ENCODE measurements at regions not wholly inside any gene's neighbourhood (a gene's known extent, or its start where the extent isn't known, plus 50 kb on each side); places are given as distances from the start of the nearest gene placed in this dataset.

GRCh38 chr13:110010404-110011138, 224.2 kb upstream of the IRS2 start:
- Histone ChIP-seq H3K36me3 (no peaks in the 10 kb centered on the region), H3K4me3 (no peak overlapping the region), H3K27ac (replicated peaks in 1 of 4) (no peak overlapping the region), H3K4me1 (no peaks in the 10 kb centered on the region), H3K9me3 (no peaks in the 10 kb centered on the region), H3K27me3 (no peaks in the 10 kb centered on the region)
- 75% methylated on average over 5 of the region's 5 CpGs for WGBS
- TF ChIP-seq CTCF (IDR thresholded peaks at IDR 0.05), result no peak
- no peak for TF ChIP-seq POLR2A (IDR thresholded peaks at IDR 0.05; ENCODE audit: low read depth)
- TF ChIP-seq POLR2AphosphoS5 (IDR thresholded peaks at IDR 0.05), result no peak
- no peak for TF ChIP-seq EP300 (IDR thresholded peaks at IDR 0.05)
- intact Hi-C loops (cut with DNase I), result no loop called here
- no peak for DNase-seq (ENCODE audit: extremely low spot score)

GRCh38 chr13:110008816-110009215, 222.4 kb upstream of the IRS2 start:
- 73% methylated on average over 3 of the region's 3 CpGs for WGBS
- Histone ChIP-seq H3K4me1 (no peaks in the 10 kb centered on the region), H3K4me3 (no peak overlapping the region), H3K27me3 (no peaks in the 10 kb centered on the region), H3K27ac (replicated peaks in 1 of 4) (no peak overlapping the region), H3K9me3 (no peaks in the 10 kb centered on the region), H3K36me3 (no peaks in the 10 kb centered on the region)
- intact Hi-C loops (cut with DNase I), result no loop called here
- no peak for DNase-seq (ENCODE audit: extremely low spot score)
- TF ChIP-seq POLR2A (IDR thresholded peaks at IDR 0.05; ENCODE audit: low read depth) (no peak), POLR2AphosphoS5 (IDR thresholded peaks at IDR 0.05) (no peak), EP300 (IDR thresholded peaks at IDR 0.05) (no peak), CTCF (IDR thresholded peaks at IDR 0.05) (no peak)

- H3K4me1 ChIP-seq, result no peaks in the 10 kb centered on the region
- no peaks in the 10 kb centered on the region for H3K9me3 ChIP-seq
- H3K36me3 ChIP-seq, result no peaks in the 10 kb centered on the region
- no peak for DNase-seq (ENCODE audit: extremely low spot score)
- no peaks in the 10 kb centered on the region for H3K27me3 ChIP-seq
- intact Hi-C loops (cut with DNase I), result no loop called here
- TF ChIP-seq CTCF (IDR thresholded peaks at IDR 0.05) (no peak), POLR2A (IDR thresholded peaks at IDR 0.05; ENCODE audit: low read depth) (no peak), EP300 (IDR thresholded peaks at IDR 0.05) (no peak), POLR2AphosphoS5 (IDR thresholded peaks at IDR 0.05) (no peak)
- H3K4me3 ChIP-seq, result no peak overlapping the region
- WGBS, result 82% methylated on average over 8 of the region's 8 CpGs
- no peak overlapping the region for H3K27ac ChIP-seq (replicated peaks in 1 of 4)
Observed at GRCh38 chr13:110006304-110006703, 219.9 kb upstream of the IRS2 start.

- H3K36me3 ChIP-seq, result no peaks in the 10 kb centered on the region
- WGBS, result 100% methylated on average over 2 of the region's 2 CpGs
- H3K4me3 ChIP-seq, result no peak overlapping the region
- TF ChIP-seq EP300 (IDR thresholded peaks at IDR 0.05) (no peak), POLR2A (IDR thresholded peaks at IDR 0.05; ENCODE audit: low read depth) (no peak), POLR2AphosphoS5 (IDR thresholded peaks at IDR 0.05) (no peak), CTCF (IDR thresholded peaks at IDR 0.05) (no peak)
- no peaks in the 10 kb centered on the region for H3K4me1 ChIP-seq
- H3K27ac ChIP-seq (replicated peaks in 1 of 4), result no peak overlapping the region
- intact Hi-C loops (cut with DNase I), result no loop called here
- no peak for DNase-seq (ENCODE audit: extremely low spot score)
- H3K27me3 ChIP-seq, result no peaks in the 10 kb centered on the region
- no peaks in the 10 kb centered on the region for H3K9me3 ChIP-seq
Observed at GRCh38 chr13:110005563-110005962, 219.2 kb upstream of the IRS2 start.

GRCh38 chr13:110004814-110005213, 218.4 kb upstream of the IRS2 start:
- intact Hi-C loops (cut with DNase I), result no loop called here
- H3K9me3 ChIP-seq, result no peaks in the 10 kb centered on the region
- H3K4me1 ChIP-seq, result no peaks in the 10 kb centered on the region
- H3K4me3 ChIP-seq, result no peak overlapping the region
- TF ChIP-seq POLR2AphosphoS5 (IDR thresholded peaks at IDR 0.05) (no peak), EP300 (IDR thresholded peaks at IDR 0.05) (no peak), POLR2A (IDR thresholded peaks at IDR 0.05; ENCODE audit: low read depth) (no peak), CTCF (IDR thresholded peaks at IDR 0.05) (no peak)
- no peaks in the 10 kb centered on the region for H3K36me3 ChIP-seq
- H3K27ac ChIP-seq (replicated peaks in 1 of 4), result no peak overlapping the region
- WGBS, result 94% methylated on average over 2 of the region's 2 CpGs
- DNase-seq (ENCODE audit: extremely low spot score), result no peak
- no peaks in the 10 kb centered on the region for H3K27me3 ChIP-seq
